ENCODE measurements at regions not wholly inside any gene's neighbourhood (a gene's known extent, or its start where the extent isn't known, plus 50 kb on each side); places are given as distances from the start of the nearest gene placed in this dataset.
"Not testable (repeated sequence)": the region's sequence is repeated elsewhere in the genome, so short reads cannot be mapped to it uniquely, and the experiment has no call there.

DNA sequence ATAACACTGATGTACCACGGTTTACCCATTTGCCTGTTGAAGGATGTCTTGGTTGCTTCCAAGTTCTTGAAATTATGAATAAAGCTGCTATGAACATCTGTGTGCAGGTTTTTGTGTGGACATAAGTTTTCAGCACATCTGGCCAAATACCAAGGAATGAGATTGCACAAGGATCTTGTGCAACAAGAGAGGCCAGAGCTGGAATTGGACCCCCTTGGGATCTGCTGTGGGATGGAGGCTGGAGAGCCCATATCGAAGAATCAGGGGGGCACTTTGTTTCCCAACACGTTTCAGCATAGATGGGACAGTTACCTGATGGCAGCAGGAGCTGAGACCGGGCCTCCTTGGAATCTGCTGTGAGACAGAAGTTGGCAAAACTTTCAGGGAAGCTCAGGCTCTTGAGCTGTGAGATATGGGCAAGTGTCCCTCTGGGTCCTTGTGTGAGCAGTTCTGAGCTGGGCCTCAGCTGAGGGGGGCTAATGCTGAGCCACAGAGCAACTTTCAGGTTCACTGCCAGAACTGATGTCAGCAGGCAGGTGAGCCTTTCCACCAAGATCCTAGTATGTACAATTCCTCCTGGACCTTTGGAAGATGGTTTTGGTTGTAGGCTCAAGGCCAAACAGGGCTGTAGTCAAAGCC lies 115.2 kb upstream of the RAB18 start:
- DNase-seq (ENCODE audit: low spot score), result no peak

DNA sequence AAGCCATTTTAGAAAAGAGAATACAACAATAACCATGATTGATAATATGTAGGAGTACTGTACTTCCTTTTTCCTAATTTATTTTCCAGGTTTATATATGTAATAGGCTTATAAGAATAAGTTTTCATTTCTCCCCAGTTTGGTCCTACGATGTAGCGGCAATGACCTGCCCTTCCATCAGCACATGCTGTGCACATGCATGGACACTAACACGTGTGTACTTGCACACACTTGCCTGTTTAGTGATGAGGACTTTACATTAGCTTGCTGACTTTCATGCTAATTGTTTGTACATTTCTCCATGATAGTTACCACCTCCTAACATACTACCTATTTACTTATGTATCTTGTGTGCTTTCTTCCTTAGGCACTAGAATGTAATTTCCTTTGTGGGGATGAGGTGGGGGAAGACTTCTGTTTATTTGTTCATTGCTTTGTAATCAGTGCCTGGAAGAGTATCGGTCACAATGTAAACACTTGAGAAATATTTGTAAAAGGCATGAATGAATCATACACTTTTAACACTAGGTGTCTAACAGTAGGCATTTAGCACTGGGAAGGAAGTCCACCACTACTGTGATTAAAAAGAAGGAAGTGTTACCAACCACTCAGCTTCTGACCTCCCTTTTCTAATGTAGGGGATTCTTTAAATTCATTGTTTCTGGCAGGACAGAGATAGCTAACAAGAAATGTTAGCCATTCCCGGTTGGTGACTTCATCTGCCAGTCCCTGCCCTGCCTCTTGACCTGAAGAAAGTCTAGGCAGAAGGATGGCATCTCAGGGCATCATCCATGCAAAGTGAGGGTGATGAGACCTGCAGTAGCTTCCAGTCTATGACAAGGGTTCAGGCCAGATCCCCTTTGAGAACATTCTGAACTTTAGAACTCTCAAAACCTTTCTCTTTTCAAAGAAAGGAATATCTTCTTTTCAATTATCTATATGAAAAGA lies 120.2 kb upstream of the RAB18 start:
- no peak for DNase-seq (ENCODE audit: low spot score)

- no peak for DNase-seq (ENCODE audit: low spot score)
Observed at GRCh38 chr10:27382176-27382575, 121.9 kb upstream of the RAB18 start.

GRCh38 chr10:27380929-27381358 lies 123.2 kb upstream of the RAB18 start:
- DNase-seq (ENCODE audit: low spot score), result no peak

DNA sequence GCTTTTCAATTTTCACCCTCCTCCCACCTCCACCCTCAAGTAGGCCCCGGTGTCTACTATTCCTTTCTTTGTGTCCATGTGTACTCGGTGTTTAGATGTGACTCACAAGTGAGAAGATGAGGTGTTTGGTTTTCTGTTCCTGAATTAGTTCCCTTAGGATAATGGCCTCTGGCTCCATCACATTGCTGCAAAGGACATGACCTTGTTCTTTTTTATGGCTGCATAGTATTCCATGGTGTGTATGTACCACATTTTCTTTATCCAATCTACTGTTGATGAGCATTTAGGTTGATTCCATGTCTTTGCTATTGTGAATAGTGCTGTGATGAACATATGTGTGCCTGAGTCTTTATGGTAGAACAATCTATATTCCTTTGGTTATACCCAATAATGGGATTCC lies 125.1 kb upstream of the RAB18 start:
- DNase-seq (ENCODE audit: low spot score), result not testable (repeated sequence)

- no peak for DNase-seq (ENCODE audit: low spot score)
Observed at GRCh38 chr10:27373566-27374160, 130.4 kb upstream of the RAB18 start.

- DNase-seq (ENCODE audit: low spot score), result no peak
Observed at GRCh38 chr10:27372095-27372494, 131.5 kb upstream of the ACBD5 start.

GRCh38 chr10:27371375-27371774 lies 130.8 kb upstream of the ACBD5 start:
- not testable (repeated sequence) for DNase-seq (ENCODE audit: low spot score)

DNA sequence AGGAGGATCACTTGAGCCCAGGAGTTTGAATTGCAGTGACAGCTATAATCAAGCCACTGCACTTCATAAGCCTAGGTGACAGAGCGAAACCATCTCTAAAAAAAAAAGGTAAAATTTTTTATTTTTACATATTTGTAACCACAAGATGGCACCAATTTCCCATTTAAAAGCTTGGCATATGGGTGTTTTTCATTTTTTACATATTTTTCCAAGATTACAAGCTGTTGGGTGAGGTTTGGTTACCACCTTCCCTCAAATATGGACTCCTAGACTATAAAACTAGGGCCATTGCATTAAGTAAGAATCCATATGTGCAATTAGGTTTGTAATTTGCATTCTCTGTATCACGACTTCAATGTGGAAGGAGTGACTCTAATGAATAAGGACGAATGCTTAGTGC lies 129.3 kb upstream of the ACBD5 start:
- no peak for DNase-seq (ENCODE audit: low spot score)

GRCh38 chr10:27368706-27369105 lies 128.1 kb upstream of the ACBD5 start:
- no peak for DNase-seq (ENCODE audit: low spot score)

DNA sequence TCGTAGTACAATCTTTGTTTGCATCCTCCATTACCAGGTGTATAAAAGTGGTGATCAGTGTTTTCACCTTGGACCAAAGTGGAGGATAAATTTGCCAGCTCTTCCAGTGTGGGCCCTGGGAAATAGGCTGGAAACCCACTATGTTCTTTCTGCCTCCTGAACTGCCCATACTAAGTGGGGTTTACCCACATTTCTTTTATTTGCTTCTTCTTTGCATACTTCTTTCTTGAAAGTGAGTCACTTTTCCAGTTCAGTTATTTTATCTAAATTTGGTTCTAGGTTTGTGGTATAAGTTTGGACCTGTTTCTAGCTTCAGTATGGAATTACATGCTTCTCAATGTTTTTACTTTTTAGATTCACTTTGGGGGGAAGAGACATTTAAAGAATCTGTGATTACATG lies 126.2 kb upstream of the ACBD5 start:
- DNase-seq (ENCODE audit: low spot score), result no peak

- no peak for DNase-seq (ENCODE audit: low spot score)
Observed at GRCh38 chr10:27364028-27364427, 123.4 kb upstream of the ACBD5 start.

- DNase-seq (ENCODE audit: low spot score), result peak; percentile 83
Observed at GRCh38 chr10:27360581-27361172, 120.1 kb upstream of the ACBD5 start.

GRCh38 chr10:27359792-27360355 lies 119.3 kb upstream of the ACBD5 start:
- no peak for DNase-seq (ENCODE audit: low spot score)

DNA sequence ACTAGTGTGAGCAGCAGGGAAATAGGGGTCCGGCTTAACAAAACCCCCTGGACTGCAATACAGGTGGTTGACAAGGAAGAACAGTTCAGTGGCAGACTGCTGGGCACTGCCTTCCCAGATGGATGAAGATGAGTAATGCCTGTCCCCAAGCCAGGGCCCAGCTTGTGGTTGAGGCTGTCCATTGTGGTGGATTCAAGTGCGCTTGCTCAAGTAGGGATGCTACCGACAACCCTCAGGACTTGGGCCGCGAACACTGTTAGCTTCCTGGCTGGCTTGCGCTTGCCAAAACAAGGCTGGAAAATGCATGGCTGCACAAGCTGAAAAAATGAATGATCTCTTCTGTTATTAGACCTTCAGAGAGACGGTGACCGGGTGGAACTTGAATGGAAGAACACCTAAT lies 116.1 kb upstream of the ACBD5 start:
- DNase-seq (ENCODE audit: low spot score), result no peak

DNA sequence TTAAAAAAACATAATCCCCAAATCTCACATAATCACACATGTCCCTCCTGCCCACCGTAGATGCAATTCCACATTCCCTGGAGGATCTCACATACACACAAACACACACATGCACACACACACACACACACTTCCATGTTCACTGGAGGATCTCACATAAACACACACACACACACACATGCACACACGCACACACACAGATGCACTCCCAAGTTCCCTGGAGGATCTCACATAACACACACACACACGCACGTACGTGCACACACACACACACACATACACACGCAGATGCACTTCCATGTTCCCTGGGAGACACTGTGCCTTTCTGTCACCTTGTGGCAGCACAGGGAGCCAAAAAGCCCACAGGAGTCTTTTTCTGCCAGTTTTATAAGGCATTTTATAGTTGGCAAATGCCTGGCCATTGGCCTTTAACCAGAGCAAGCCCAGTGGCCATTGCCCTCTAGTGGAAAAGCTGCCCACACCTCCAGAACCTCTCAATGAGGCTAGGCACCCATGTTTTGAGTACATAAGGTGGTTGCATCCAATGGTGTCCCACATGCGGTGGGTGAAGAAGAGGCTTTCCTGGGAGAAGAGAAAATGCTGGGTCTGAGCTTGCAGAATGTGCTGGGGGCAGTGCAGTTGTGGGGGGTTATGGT lies 115.4 kb upstream of the ACBD5 start:
- no peak for DNase-seq (ENCODE audit: low spot score)

- not testable (repeated sequence) for DNase-seq (ENCODE audit: low spot score)
Observed at GRCh38 chr10:27354643-27355270, 114.2 kb upstream of the ACBD5 start.

DNA sequence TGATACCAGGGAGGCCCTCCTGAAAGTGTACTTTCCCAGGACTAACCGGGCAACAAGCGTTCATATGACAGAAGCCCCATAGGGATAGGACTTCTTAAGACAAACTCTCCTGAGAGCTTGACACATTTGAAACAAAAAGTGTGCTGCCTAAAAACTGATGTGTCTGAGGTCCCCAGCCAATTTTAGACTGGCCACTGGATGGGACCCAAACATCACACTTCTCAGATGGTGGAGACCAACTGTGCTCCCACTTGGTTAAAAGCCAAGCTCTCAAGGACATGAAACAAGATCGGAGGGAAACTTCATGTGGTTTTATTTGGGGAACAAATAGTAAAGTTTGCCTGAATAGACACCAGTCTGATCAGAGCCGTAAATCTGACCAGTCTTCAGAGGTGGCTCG lies 113.5 kb upstream of the ACBD5 start:
- DNase-seq (ENCODE audit: low spot score), result not testable (repeated sequence)

DNA sequence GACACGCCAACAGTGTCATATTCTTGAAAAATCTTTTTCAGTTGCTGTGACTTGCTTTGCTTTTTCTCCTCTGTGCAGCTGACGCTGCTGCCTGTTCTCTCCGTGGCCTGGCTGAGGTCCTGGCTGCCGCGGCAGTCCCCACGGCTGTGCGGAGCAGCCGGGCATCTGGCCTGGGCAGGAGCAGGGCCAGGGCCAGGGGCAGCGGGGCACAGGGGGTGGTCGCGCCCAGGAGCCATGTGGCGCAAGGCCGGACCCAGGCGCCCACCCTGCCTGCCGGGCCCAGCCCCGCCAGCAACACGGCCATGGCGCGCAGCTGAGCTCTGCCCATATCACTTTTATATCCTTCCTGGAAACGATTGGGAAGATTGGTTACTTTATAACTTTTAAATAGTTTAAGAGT lies 109.4 kb upstream of the ACBD5 start:
- DNase-seq (ENCODE audit: low spot score), result no peak

GRCh38 chr10:27347827-27348207 lies 107.2 kb upstream of the ACBD5 start:
- DNase-seq (ENCODE audit: low spot score), result not testable (repeated sequence)

- no peak for DNase-seq (ENCODE audit: low spot score)
Observed at GRCh38 chr10:27345455-27345920, 104.9 kb upstream of the ACBD5 start.

Data from CD4-positive, alpha-beta T cell treated with Interleukin-6 at 100 ng/mL for 8 hours (primary cell).